GM12878 (cell line): ENCODE measurements at regions not wholly inside any gene's neighbourhood (a gene's known extent, or its start where the extent isn't known, plus 50 kb on each side); places are given as distances from the start of the nearest gene placed in this dataset.

Experiments
- ATAC-seq: fragments of 200-7000 bp; cut with Tn5 transposase; 3 replicates; pipeline ENCODE4 v1.9.1; 2020; ENCODE audit warnings: mild to moderate bottlenecking, moderate library complexity
- BruUV-seq: library from RNA; stranded (reverse); fragments of 400-500 nt; replicated peaks from 2 replicates; lab custom pipeline; 2021; lab: Mats Ljungman, UMichigan
- CTCF ChIA-PET: fragments of 300-600 bp; sonication (Branson Sonifier 250); formaldehyde crosslinking; extraction: SDS; loops from one replicate; lab custom pipeline; 2021; ENCODE audit warnings: inconsistent platforms; lab: Yijun Ruan, JAX
- POLR2A ChIA-PET: fragments of 350-600 bp; formaldehyde crosslinking; extraction: SDS; loops from one replicate; lab custom pipeline; 2021; ENCODE audit warnings: inconsistent platforms; lab: Charles Lee
- RAD21 ChIA-PET: fragments of 300-600 bp; sonication (Branson Sonifier 250); formaldehyde crosslinking; loops from one replicate; lab custom pipeline; 2023; ENCODE audit warnings: antibody characterized with exemption; ENCODE audit not compliant: unreplicated experiment; lab: Charles Lee
- SMC1A ChIA-PET: fragments of 300-600 bp; sonication (Branson Sonifier 250); formaldehyde crosslinking; loops from one replicate; lab custom pipeline; 2023; ENCODE audit not compliant: unreplicated experiment, uncharacterized antibody; lab: Charles Lee
- DNase-seq: peaks from one replicate; pipeline ENCODE4 v3.0.0-alpha.2; 2011; ENCODE audit warnings: low read depth, low spot score
- FAIRE-seq: peaks from 3 replicates; lab custom pipeline; 2011; peaks lifted over from hg19 to GRCh38; lab: Jason Lieb, UNC
- H2AFZ ChIP-seq: 2 replicates; pipeline ENCODE4 v1.6.0; 2011; ENCODE audit warnings: low read depth, low read length, control low read depth; ENCODE audit not compliant: control insufficient read depth
- H3K27ac ChIP-seq: 2 replicates; pipeline ENCODE4 v1.5.1; 2011; ENCODE audit warnings: control low read depth; ENCODE audit not compliant: control insufficient read depth, insufficient read depth
- H3K27me3 ChIP-seq, 2 experiments: replicated peaks in 1 of 2; 2 replicates each; pipeline versions ENCODE4 v1.6.0 to v1.6.1; 2011; ENCODE audit warnings: low read length in 1 of 2; ENCODE audit not compliant: control insufficient read depth in 2 of 2, insufficient read depth in 2 of 2
- H3K36me3 ChIP-seq, 2 experiments: 2 replicates each; pipeline ENCODE4 v1.5.1; 2011; ENCODE audit warnings: low read length in 1 of 2; ENCODE audit not compliant: control insufficient read depth in 2 of 2, insufficient read depth in 2 of 2
- H3K4me1 ChIP-seq: 2 replicates; pipeline ENCODE4 v1.6.1; 2011; ENCODE audit warnings: mild to moderate bottlenecking, low read length, moderate library complexity, mixed read lengths; ENCODE audit not compliant: control insufficient read depth, insufficient read depth
- H3K4me2 ChIP-seq: 2 replicates; pipeline ENCODE4 v1.6.0; 2011; ENCODE audit warnings: control low read depth; ENCODE audit not compliant: control insufficient read depth, insufficient read depth
- H3K4me3 ChIP-seq: fragments of 200-600 bp; sonication (generic); 2 replicates; pipeline ENCODE4 v1.5.1; 2016
- H3K79me2 ChIP-seq: 2 replicates; pipeline ENCODE4 v1.6.0; 2011; ENCODE audit warnings: low read length; ENCODE audit not compliant: control insufficient read depth, insufficient read depth
- H3K9ac ChIP-seq: 2 replicates; pipeline ENCODE4 v1.8.0; 2011; ENCODE audit warnings: low read length, control low read depth, mixed read lengths; ENCODE audit not compliant: control insufficient read depth, insufficient read depth
- H3K9me3 ChIP-seq: replicated peaks from 3 replicates; pipeline ENCODE4 v1.5.1; 2011; ENCODE audit warnings: mild to moderate bottlenecking, low read length; ENCODE audit not compliant: control insufficient read depth, insufficient read depth
- H4K20me1 ChIP-seq: 2 replicates; pipeline ENCODE4 v1.6.0; 2011; ENCODE audit not compliant: control insufficient read depth, insufficient read depth
- CBX3 ChIP-seq: fragments of 200-600 bp; sonication (generic); IDR thresholded peaks from 2 replicates; pipeline ENCODE4 v1.6.1; 2016; ENCODE audit warnings: low read depth, borderline replicate concordance
- CHD4 ChIP-seq: fragments of 200-600 bp; sonication (generic); IDR thresholded peaks from 2 replicates; pipeline ENCODE4 v1.6.1; 2016; ENCODE audit warnings: mild to moderate bottlenecking
- CREB1 ChIP-seq: IDR thresholded peaks from 2 replicates; pipeline ENCODE4 v1.6.1; 2012; ENCODE audit warnings: low read depth, mild to moderate bottlenecking, inconsistent platforms
- CREM ChIP-seq: IDR thresholded peaks from 2 replicates; pipeline ENCODE4 v1.6.1; 2014; ENCODE audit warnings: antibody characterized with exemption, low read depth
- HDAC2 ChIP-seq: fragments of 200-600 bp; sonication (generic); IDR thresholded peaks from 2 replicates; pipeline ENCODE4 v1.6.1; 2017
- RBBP5 ChIP-seq: fragments of 200-600 bp; sonication (generic); conservative IDR thresholded peaks from 2 replicates; pipeline ENCODE4 v1.6.1; 2016
- RELA ChIP-seq: fragments of 450-650 bp; IDR thresholded peaks from 2 replicates; pipeline ENCODE4 v1.8.0; 2014; ENCODE audit warnings: borderline replicate concordance; ENCODE audit not compliant: partially characterized antibody
- RFX5 ChIP-seq: IDR thresholded peaks from 2 replicates; pipeline ENCODE4 v1.6.1; 2011; ENCODE audit warnings: low read depth, low read length, improper control_type of control experiment
- SIN3A ChIP-seq: IDR thresholded peaks from 2 replicates; pipeline ENCODE4 v1.6.1; 2012; ENCODE audit warnings: low read depth, low read length, improper control_type of control experiment
- SIX5 ChIP-seq: IDR thresholded peaks from 2 replicates; pipeline ENCODE4 v1.6.1; 2011; ENCODE audit warnings: mild to moderate bottlenecking, low read depth, low read length, moderate library complexity; ENCODE audit not compliant: severe bottlenecking
- SMAD1 ChIP-seq: fragments of 450-650 bp; IDR thresholded peaks from 2 replicates; pipeline ENCODE4 v1.6.1; 2018; ENCODE audit warnings: mild to moderate bottlenecking, low read depth; ENCODE audit not compliant: partially characterized antibody
- SREBF1 ChIP-seq: IDR thresholded peaks from 2 replicates; pipeline ENCODE4 v1.6.1; 2012; ENCODE audit warnings: mild to moderate bottlenecking, low read length
- TCF12 ChIP-seq: IDR thresholded peaks from 2 replicates; pipeline ENCODE4 v1.6.1; 2011; ENCODE audit warnings: low read depth, mild to moderate bottlenecking, low read length
- ZBTB33 ChIP-seq: fragments of 450-650 bp; IDR thresholded peaks from 2 replicates; pipeline ENCODE4 v1.6.1; 2017; ENCODE audit warnings: mild to moderate bottlenecking
- ZNF207 ChIP-seq: fragments of 450-650 bp; IDR thresholded peaks from 2 replicates; pipeline ENCODE4 v1.6.1; 2014; ENCODE audit warnings: antibody characterized with exemption, mild to moderate bottlenecking, borderline replicate concordance
- WGBS: methylation state at CpG from one replicate; pipeline ENCODE4 v1.1.6; 2016; ENCODE audit warnings: low lambda C conversion rate; ENCODE audit not compliant: insufficient replicate concordance, insufficient coverage; ENCODE audit errors: missing lambda C conversion rate; 5-methylcytosine and 5-hydroxymethylcytosine counted together
- in situ Hi-C: fragments of 300-500 bp; cut with MboI; formaldehyde crosslinking; loops from 9 replicates; pipeline ENCODE4 v1.14.3; 2018; ENCODE audit warnings: mixed read lengths
- intact Hi-C: fragments of 100-400 bp; cut with micrococcal nuclease; formaldehyde crosslinking; loops from one replicate; pipeline ENCODE4 v1.14.2; 2022; ENCODE audit not compliant: unreplicated experiment
- TF ChIP-seq, protein P1 (sequence below): fragments of 450-650 bp; IDR thresholded peaks from 2 replicates; pipeline ENCODE4 v1.6.1; 2016; ENCODE audit warnings: mild to moderate bottlenecking, moderate library complexity, borderline replicate concordance

DNA sequence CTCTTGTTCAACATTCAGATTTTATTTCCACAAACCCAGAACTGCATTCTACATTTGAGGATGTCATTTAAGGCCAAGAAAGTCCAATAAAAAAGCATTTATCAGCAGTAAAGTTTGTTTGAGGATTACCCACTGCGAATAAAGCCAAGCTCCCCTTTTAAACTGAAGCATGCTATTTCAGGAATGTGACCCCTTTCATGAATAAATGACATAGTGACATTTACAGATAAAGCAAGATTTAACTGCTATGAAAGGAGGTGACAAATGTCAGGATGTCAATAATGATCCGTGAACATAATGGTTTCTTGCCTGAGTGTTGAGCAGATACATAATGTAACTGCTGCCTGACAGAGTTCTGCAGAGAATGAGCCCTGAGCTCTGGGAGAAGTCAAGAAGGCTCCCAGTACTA lies 146.3 kb downstream of the TDRD15 start:
- POLR2A ChIA-PET, result interaction anchor here (1.0 kb wide), 1 partner anchor 9 kb away, joined by 3 read pairs; no protein-coding TSS in a partner anchor
- Histone ChIP-seq H3K27me3 (no peaks in the 10 kb centered on the region), H2AFZ (no peak overlapping the region), H3K79me2 (no peaks in the 10 kb centered on the region), H3K4me3 (no peak overlapping the region), H3K4me2 (no peak overlapping the region), H3K9ac (no peak overlapping the region), H3K27ac (no peak overlapping the region), H3K9me3 (no peaks in the 10 kb centered on the region), H3K4me1 (no peaks in the 10 kb centered on the region), H3K36me3 (no peaks in the 10 kb centered on the region)
- CTCF ChIA-PET, result interaction anchor here (0.6 to 1.2 kb wide), 2 partner anchors 47 to 1677 kb away, joined by 3 to 5 read pairs; no protein-coding TSS in a partner anchor
- DNase-seq (no peak), FAIRE-seq (no peak)
- WGBS, result 38% methylated on average over 2 of the region's 2 CpGs
- in situ Hi-C loops, result no loop called here
- RAD21 ChIA-PET, result no interaction called here
- TF ChIP-seq RFX5, result no peak
- TF ChIP-seq HDAC2, result no peak
- no peak for TF ChIP-seq SREBF1
- no peak for TF ChIP-seq ZNF207
- TF ChIP-seq SIN3A, result no peak
- no peak for TF ChIP-seq TCF12
- no peak for TF ChIP-seq CHD4
- TF ChIP-seq CREM, result no peak
- TF ChIP-seq, protein P1, sequence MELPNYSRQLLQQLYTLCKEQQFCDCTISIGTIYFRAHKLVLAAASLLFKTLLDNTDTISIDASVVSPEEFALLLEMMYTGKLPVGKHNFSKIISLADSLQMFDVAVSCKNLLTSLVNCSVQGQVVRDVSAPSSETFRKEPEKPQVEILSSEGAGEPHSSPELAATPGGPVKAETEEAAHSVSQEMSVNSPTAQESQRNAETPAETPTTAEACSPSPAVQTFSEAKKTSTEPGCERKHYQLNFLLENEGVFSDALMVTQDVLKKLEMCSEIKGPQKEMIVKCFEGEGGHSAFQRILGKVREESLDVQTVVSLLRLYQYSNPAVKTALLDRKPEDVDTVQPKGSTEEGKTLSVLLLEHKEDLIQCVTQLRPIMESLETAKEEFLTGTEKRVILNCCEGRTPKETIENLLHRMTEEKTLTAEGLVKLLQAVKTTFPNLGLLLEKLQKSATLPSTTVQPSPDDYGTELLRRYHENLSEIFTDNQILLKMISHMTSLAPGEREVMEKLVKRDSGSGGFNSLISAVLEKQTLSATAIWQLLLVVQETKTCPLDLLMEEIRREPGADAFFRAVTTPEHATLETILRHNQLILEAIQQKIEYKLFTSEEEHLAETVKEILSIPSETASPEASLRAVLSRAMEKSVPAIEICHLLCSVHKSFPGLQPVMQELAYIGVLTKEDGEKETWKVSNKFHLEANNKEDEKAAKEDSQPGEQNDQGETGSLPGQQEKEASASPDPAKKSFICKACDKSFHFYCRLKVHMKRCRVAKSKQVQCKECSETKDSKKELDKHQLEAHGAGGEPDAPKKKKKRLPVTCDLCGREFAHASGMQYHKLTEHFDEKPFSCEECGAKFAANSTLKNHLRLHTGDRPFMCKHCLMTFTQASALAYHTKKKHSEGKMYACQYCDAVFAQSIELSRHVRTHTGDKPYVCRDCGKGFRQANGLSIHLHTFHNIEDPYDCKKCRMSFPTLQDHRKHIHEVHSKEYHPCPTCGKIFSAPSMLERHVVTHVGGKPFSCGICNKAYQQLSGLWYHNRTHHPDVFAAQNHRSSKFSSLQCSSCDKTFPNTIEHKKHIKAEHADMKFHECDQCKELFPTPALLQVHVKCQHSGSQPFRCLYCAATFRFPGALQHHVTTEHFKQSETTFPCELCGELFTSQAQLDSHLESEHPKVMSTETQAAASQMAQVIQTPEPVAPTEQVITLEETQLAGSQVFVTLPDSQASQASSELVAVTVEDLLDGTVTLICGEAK, result no peak
- no peak for TF ChIP-seq ZBTB33
- no peak for TF ChIP-seq RELA
- TF ChIP-seq CREB1, result no peak
- TF ChIP-seq SIX5, result no peak
- TF ChIP-seq SMAD1, result no peak
- no peak for TF ChIP-seq CBX3
- no peak for TF ChIP-seq RBBP5
- TF ChIP-seq, all 136 proteins: peak for 0
- intact Hi-C loops, result no loop called here
- no peak for ATAC-seq
- BruUV-seq, result no TSS peak
- no peaks in the 10 kb centered on the region for H4K20me1 ChIP-seq
- SMC1A ChIA-PET, result interaction anchor here (1.2 kb wide), 1 partner anchor 10 kb away, joined by 4 read pairs; no protein-coding TSS in a partner anchor
